GM21367 (cell line): ENCODE measurements at regions not wholly inside any gene's neighbourhood (a gene's known extent, or its start where the extent isn't known, plus 50 kb on each side); places are given as distances from the start of the nearest gene placed in this dataset.

Source experiments
- ATAC-seq: cut with Tn5 transposase; IDR thresholded peaks from one replicate; pipeline ENCODE4 v1.9.1; 2021; ENCODE audit not compliant: unreplicated experiment

DNA sequence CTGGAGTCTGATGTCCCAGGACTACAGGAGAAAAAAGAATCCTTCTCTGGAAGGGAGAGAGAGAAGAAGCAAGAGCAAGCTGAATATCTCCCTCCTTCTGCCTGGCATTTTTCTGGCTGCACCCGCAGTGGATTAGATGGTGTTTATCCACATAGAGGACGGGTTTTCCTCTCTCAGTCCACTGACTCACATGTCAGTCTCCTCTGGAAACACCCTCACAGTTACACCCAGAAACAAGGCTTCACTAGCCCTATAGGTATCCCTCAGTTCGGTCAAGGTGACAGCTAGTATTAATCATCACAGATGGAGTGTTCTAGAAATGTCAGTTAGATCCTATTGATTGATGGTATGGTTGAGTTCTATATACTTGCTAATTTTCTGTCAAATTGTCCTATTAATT, 87.9 kb downstream of the RHOU start:
- no peak for ATAC-seq

GRCh38 chr1:228824366-228824765, 89.1 kb downstream of the RHOU start:
- no peak for ATAC-seq

GRCh38 chr1:228825041-228825440, 89.8 kb downstream of the RHOU start:
- ATAC-seq = no peak

DNA sequence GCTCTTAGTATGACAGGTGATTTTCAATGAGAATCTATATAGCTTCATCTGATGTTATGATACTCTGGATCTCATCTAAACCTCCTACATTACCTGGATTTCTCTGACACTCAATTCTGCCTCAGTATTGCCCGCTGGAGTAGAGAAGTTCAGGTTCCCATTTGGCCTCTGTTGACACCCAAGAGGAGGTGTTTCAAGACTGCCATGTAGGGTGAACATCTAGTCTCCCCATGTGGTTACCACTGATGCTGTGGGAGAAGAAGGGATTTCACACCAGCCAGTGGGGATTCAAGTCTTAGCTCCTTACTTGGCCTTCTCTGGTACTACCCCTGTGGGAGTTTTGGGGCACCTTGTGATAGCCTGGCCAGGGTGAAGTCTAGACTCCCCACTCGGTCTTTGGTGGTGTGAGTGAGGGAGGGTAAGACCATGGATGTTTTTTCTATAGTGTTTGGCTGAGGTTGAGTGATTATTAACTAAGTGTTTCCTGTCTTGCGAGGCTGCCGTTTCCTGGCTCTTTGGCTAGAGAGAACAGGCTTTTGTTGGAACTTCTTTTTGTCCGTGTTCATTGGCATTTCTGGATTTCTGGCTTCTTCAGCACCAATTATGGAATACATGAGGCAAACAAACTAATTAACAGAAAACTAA, 90.7 kb downstream of the RHOU start:
- peak; percentile 56 for ATAC-seq

DNA sequence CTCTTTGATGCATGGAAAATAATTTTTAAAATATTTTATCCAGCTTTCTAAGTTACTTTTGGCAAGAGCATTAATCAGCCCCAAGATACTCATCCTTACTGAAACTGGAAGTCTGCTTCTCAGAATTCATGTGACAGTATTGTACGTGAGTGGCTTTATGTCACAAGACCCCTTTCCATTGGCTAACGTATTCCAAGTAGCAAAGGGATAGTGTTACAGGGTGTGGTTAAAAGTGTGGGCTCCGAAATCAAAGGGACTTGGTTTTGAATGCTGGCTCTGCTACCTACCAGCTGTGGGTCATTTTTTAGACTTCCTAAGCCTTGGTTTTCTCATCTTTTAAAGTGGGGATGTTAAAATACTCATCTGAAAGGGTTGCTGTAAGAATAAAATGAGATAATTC, 91.7 kb downstream of the RHOU start:
- ATAC-seq = no peak

DNA sequence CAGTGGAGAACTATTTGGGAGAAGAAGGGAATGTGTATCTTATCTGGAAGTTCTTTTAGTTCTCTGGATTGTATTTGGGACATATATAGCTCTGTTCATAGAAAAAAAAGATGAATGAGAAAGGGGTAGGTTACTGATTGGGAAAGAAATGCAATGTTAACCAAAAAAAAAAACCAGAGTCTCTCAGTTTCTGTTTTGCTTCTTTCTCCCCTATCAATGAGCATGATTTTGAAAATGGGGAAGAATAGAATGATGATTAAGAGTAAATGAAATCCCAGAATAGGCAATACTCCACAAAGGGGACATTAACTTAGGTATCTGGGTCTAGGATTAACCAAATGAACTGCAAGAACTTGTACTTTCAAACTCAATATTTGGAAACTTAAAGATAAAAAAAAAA, 92.9 kb downstream of the RHOU start:
- no peak for ATAC-seq

- ATAC-seq = no peak
Observed at GRCh38 chr1:228830185-228830953, 95.1 kb downstream of the RHOU start.

GRCh38 chr1:228830954-228831481, 95.7 kb downstream of the RHOU start:
- ATAC-seq = peak; percentile 76

DNA sequence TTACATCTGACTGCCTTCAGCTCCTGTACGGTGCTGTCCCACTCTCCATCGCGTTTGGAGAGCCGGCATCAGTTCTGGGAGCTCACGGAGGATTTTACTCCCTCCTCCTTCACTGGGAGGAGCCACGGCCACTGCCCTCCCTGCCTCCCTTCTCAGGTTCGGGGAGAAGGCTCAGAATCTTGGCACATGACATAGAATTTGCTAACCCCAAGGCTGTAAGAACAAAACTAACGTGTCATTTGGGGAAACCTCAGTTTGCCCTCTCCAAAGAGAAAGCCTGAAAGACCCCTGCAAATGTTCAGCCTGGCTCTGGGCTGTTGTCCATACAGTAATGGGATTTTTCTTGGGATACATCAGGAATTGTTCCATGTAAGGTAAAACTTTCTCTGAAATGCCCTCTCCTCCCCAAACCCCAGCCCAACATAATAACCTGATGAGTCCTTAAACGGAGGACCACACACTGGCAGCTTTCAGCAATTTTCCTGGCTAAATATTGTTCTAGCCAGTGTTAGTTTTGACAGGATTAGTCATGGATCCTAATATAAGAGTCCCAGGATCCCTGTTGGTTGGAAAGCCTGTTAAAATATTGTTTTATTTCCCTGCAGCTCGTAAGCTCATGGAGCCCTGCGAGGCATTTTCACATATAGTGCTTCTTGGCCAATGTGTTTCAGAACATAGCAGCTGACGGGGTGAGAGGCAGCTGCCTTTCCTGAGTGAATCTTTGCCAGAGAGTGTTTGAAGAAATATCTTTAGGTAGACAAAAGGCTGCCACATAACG, 98.8 kb downstream of the RHOU start:
- no peak for ATAC-seq

- no peak for ATAC-seq
Observed at GRCh38 chr1:228835456-228835855, 100.2 kb downstream of the RHOU start.

GRCh38 chr1:228835911-228836310, 100.6 kb downstream of the RHOU start:
- no peak for ATAC-seq

DNA sequence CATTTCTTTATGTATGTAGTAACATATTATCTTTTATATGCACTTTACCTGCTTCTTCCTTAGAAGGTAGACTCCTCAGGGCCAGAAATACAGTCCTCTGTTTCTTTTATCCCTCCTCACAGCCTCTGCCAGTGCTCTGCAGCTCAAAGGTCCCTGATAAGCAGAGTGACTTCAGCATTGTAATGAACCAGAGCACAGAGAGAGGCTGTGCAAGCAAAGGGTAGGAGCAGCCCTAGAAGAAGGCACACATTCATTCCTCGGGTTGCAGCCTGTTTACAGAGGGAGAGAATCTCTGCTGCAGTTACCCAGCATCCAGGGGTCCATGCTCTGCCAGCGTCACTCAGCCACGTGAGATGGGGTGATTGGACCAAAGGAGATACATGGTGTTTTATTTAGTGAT, 101.1 kb downstream of the RHOU start:
- ATAC-seq = no peak

GRCh38 chr1:228837032-228837431, 101.8 kb downstream of the RHOU start:
- no peak for ATAC-seq

GRCh38 chr1:228837817-228838716, 102.8 kb downstream of the RHOU start:
- ATAC-seq = no peak

- no peak for ATAC-seq
Observed at GRCh38 chr1:228838717-228839500, 103.6 kb downstream of the RHOU start.

GRCh38 chr1:228839656-228840055, 104.4 kb downstream of the RHOU start:
- ATAC-seq = no peak

DNA sequence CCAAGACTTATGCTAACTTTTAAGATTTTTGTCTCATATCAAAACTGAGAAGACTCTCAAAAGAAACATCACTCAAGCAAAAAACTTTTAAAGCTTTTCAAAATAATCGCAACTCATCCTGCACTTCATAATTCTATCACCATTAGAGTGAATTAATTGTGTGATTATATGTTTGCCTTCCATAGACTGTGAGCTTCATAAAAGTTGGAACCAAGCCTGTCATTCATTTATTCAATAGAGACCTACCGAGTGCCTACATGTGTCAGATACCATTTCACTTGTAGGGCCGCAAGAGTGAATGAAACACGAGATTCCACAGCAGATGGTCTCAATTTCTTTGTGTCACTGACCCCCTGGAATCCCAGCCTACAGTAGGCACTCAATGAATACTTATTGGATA, 106.4 kb downstream of the RHOU start:
- no peak for ATAC-seq

- no peak for ATAC-seq
Observed at GRCh38 chr1:228842094-228842775, 107.0 kb downstream of the RHOU start.

DNA sequence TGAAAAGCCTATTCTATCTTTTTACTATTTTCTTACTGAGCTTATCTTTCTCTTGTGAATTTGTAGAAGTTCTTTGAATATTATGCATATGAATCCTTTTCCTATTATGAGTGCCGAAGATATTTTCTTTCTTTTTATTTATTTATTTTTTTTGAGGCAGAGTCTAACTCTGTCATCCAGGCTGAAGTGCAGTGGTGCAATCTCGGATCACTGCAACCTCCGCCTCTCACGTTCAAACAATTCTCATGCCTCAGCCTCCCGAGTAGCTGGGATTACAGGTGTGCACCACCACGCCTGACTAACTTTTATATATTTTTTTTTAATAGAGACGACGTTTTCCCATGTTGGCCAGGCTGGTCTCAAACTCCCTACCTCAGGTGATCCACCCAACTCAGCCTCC, 109.8 kb downstream of the RHOU start:
- no peak for ATAC-seq
